Gastroesophageal sphincter (tissue), 3 donors: ENCODE measurements at regions not wholly inside any gene's neighbourhood (a gene's known extent, or its start where the extent isn't known, plus 50 kb on each side); places are given as distances from the start of the nearest gene placed in this dataset.

Experiments
- POLR2A ChIP-seq, 2 donors: fragments of 450-650 bp; IDR thresholded peaks; one replicate each; pipeline ENCODE4 v1.6.1; 2017; ENCODE audit warnings: antibody characterized with exemption in 2 of 2, mild to moderate bottlenecking in 2 of 2, moderate library complexity in 1 of 2
- POLR2AphosphoS5 ChIP-seq: sonication (generic); formaldehyde crosslinking; IDR thresholded peaks from one replicate; pipeline ENCODE4 v1.6.1; 2017; ENCODE audit warnings: antibody characterized with exemption
- TF ChIP-seq, protein P1 (sequence below), 4 experiments: fragments of 200-600 bp in 2 of 4; fragments of 450-650 bp in 2 of 4; sonication (generic) in 1 of 4; IDR thresholded peaks; one replicate each; pipeline ENCODE4 v1.5.1; 2017 to 2019; ENCODE audit warnings: antibody characterized with exemption in 4 of 4, mild to moderate bottlenecking in 2 of 4, moderate library complexity in 2 of 4

- TF ChIP-seq, protein P1, sequence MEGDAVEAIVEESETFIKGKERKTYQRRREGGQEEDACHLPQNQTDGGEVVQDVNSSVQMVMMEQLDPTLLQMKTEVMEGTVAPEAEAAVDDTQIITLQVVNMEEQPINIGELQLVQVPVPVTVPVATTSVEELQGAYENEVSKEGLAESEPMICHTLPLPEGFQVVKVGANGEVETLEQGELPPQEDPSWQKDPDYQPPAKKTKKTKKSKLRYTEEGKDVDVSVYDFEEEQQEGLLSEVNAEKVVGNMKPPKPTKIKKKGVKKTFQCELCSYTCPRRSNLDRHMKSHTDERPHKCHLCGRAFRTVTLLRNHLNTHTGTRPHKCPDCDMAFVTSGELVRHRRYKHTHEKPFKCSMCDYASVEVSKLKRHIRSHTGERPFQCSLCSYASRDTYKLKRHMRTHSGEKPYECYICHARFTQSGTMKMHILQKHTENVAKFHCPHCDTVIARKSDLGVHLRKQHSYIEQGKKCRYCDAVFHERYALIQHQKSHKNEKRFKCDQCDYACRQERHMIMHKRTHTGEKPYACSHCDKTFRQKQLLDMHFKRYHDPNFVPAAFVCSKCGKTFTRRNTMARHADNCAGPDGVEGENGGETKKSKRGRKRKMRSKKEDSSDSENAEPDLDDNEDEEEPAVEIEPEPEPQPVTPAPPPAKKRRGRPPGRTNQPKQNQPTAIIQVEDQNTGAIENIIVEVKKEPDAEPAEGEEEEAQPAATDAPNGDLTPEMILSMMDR (IDR thresholded peaks at IDR 0.05): no peak
- no peak for TF ChIP-seq POLR2A (IDR thresholded peaks at IDR 0.05)
- no peak for TF ChIP-seq POLR2AphosphoS5
Observed at GRCh38 chr2:181317511-181317910, 139.7 kb upstream of the ITGA4 start.
